Trophoblast cell (in vitro differentiated cells and primary cell): ENCODE measurements at regions not wholly inside any gene's neighbourhood (a gene's known extent, or its start where the extent isn't known, plus 50 kb on each side); places are given as distances from the start of the nearest gene placed in this dataset.

ENCODE experiments used
- DNase-seq, 2 donors: peaks; one replicate each; pipeline ENCODE4 v3.0.0-alpha.2; 2016
- H2AFZ ChIP-seq: 2 replicates; pipeline ENCODE4 v1.6.1; 2013; ENCODE audit warnings: low read length, moderate library complexity, mild to moderate bottlenecking; ENCODE audit not compliant: insufficient read depth, poor library complexity
- H2AK5ac ChIP-seq: 2 replicates; pipeline ENCODE4 v1.6.1; 2013; ENCODE audit warnings: mild to moderate bottlenecking, low read length
- H2BK120ac ChIP-seq: 2 replicates; pipeline ENCODE4 v1.6.1; 2013; ENCODE audit warnings: low read length, mild to moderate bottlenecking, moderate library complexity; ENCODE audit not compliant: insufficient read depth, poor library complexity
- H2BK12ac ChIP-seq: 2 replicates; pipeline ENCODE4 v1.6.1; 2013; ENCODE audit warnings: mild to moderate bottlenecking, low read length, moderate library complexity
- H2BK5ac ChIP-seq: 2 replicates; pipeline ENCODE4 v1.6.1; 2013; ENCODE audit warnings: low read length, low read depth, moderate library complexity, mild to moderate bottlenecking; ENCODE audit not compliant: poor library complexity
- H3K14ac ChIP-seq: 2 replicates; pipeline ENCODE4 v1.6.1; 2013; ENCODE audit warnings: mild to moderate bottlenecking, low read length
- H3K18ac ChIP-seq: 2 replicates; pipeline ENCODE4 v1.6.1; 2013; ENCODE audit warnings: mild to moderate bottlenecking, low read length
- H3K23ac ChIP-seq: 2 replicates; pipeline ENCODE4 v1.6.1; 2013; ENCODE audit warnings: low read length
- H3K27ac ChIP-seq: 2 replicates; pipeline ENCODE4 v1.5.1; 2013; ENCODE audit warnings: low read depth, mild to moderate bottlenecking, inconsistent platforms, low read length, moderate library complexity
- H3K27me3 ChIP-seq: 2 replicates; pipeline ENCODE4 v1.6.1; 2013; ENCODE audit warnings: inconsistent platforms, mild to moderate bottlenecking, low read length, moderate library complexity; ENCODE audit not compliant: insufficient read depth
- H3K36me3 ChIP-seq, 2 experiments: 1 replicate in 1 of 2; 2 replicates in 1 of 2; pipeline ENCODE4 v1.6.1; 2013; ENCODE audit warnings: low read length in 2 of 2, mild to moderate bottlenecking in 2 of 2, moderate library complexity in 1 of 2; ENCODE audit not compliant: insufficient read depth in 2 of 2, control insufficient read depth in 1 of 2
- H3K4ac ChIP-seq: 2 replicates; pipeline ENCODE4 v1.6.1; 2013; ENCODE audit warnings: low read depth, mild to moderate bottlenecking, low read length, moderate library complexity
- H3K4me1 ChIP-seq, 2 experiments: 1 replicate in 1 of 2; 2 replicates in 1 of 2; pipeline ENCODE4 v1.6.1; 2013; ENCODE audit warnings: low read length in 2 of 2, mild to moderate bottlenecking in 2 of 2, moderate library complexity in 1 of 2; ENCODE audit not compliant: insufficient read depth in 2 of 2, control insufficient read depth in 1 of 2
- H3K4me2 ChIP-seq: 2 replicates; pipeline ENCODE4 v1.6.1; 2013; ENCODE audit warnings: inconsistent platforms, mild to moderate bottlenecking, low read length, moderate library complexity
- H3K4me3 ChIP-seq: 2 replicates; pipeline ENCODE4 v1.5.1; 2013; ENCODE audit warnings: mild to moderate bottlenecking, low read depth, low read length, inconsistent platforms
- H3K79me1 ChIP-seq: one replicate; pipeline ENCODE4 v1.6.1; 2013; ENCODE audit warnings: low read length
- H3K79me2 ChIP-seq: 2 replicates; pipeline ENCODE4 v1.6.1; 2013; ENCODE audit warnings: low read length, mild to moderate bottlenecking; ENCODE audit not compliant: control insufficient read depth, insufficient read depth, poor library complexity
- H3K9ac ChIP-seq: 2 replicates; pipeline ENCODE4 v1.6.1; 2013; ENCODE audit warnings: mild to moderate bottlenecking, low read length
- H3K9me3 ChIP-seq: 2 replicates; pipeline ENCODE4 v1.6.1; 2013; ENCODE audit warnings: low read depth, mild to moderate bottlenecking, control low read depth, inconsistent platforms, low read length; ENCODE audit not compliant: insufficient read depth
- H4K12ac ChIP-seq: 2 replicates; pipeline ENCODE4 v1.6.1; 2013; ENCODE audit warnings: low read depth, mild to moderate bottlenecking, low read length, moderate library complexity
- H4K8ac ChIP-seq: 2 replicates; pipeline ENCODE4 v1.6.1; 2013; ENCODE audit warnings: low read depth, mild to moderate bottlenecking, low read length, moderate library complexity
- H4K91ac ChIP-seq: one replicate; pipeline ENCODE4 v1.6.1; 2013; ENCODE audit warnings: low read depth, mild to moderate bottlenecking, low read length, moderate library complexity
- WGBS: extraction: QIAGEN DNeasy Blood & Tissue Kit; methylation state at CpG from one replicate; pipeline ENCODE4 v1.1.7; 2013; ENCODE audit warnings: missing lambda C conversion rate; ENCODE audit not compliant: insufficient read length, insufficient coverage; ENCODE audit errors: extremely low coverage; 5-methylcytosine and 5-hydroxymethylcytosine counted together

- Histone ChIP-seq H3K9ac (no peak overlapping the region), H2AFZ (no peak overlapping the region), H2BK5ac (no peak overlapping the region), H4K12ac (no peak overlapping the region), H3K27me3 (no peaks in the 10 kb centered on the region), H3K79me1 (no peaks in the 10 kb centered on the region), H3K36me3 (no peaks in the 10 kb centered on the region), H2AK5ac (no peak overlapping the region), H3K79me2 (no peaks in the 10 kb centered on the region), H2BK120ac (no peak overlapping the region), H2BK12ac (no peak overlapping the region), H3K14ac (no peak overlapping the region), H3K4me3 (no peak overlapping the region), H3K9me3 (no peaks in the 10 kb centered on the region), H4K91ac (no peak overlapping the region), H3K23ac (no peak overlapping the region), H4K8ac (no peak overlapping the region), H3K18ac (no peak overlapping the region), H3K27ac (no peak overlapping the region), H3K4ac (no peak overlapping the region), H3K4me1 (no peaks in the 10 kb centered on the region), H3K4me2 (no peak overlapping the region)
- no CpG with 5 or more reads among the region's 1 CpG for WGBS
- DNase-seq: no peak
These were observed 143.7 kb upstream of the CDH5 start for GRCh38 chr16:66222756-66223155.

DNA sequence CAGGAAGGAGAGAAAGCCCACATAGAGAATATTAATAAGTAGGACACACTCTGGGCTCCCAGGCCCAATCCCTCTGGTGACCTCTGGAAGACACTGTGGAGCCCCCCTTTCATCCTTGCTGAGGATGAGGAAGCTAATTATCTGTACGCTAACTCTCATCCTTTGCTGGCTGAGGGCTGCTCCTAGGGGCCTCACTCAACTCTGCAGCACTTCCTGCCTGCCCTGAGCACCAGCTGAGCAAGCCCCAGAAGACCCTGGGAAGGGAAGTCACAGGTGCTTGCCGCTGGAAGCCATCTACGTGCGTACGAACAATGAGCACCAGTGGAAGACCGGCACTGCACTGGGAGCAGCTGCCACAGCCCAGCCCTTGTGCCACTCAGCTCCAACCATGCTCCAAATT, 145.8 kb upstream of the CDH5 start:
- WGBS: no CpG with 5 or more reads among the region's 6 CpGs
- H3K4ac ChIP-seq: no peak overlapping the region
- DNase-seq: no peak

DNA sequence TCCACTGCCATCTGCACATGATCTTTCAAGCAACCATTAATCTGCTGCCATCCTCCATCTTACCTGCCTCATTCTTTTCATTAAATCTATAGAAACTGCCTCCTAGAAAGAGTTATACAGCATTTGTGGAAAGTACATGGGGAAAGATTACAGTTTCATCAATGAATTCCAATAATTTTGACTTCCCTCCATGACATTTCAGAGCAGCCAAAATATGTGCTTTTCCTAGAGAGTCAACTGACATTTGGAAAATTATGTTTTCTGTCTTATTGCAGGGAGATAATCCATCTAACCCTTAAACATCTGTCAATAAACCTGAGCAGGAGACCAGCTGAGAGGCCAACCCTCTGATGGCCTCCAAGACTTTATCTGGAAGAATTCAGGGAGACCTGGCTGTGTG, 147.0 kb upstream of the CDH5 start:
- Histone ChIP-seq H4K8ac (no peak overlapping the region), H3K79me2 (no peaks in the 10 kb centered on the region), H3K4me1 (no peaks in the 10 kb centered on the region), H3K27ac (no peak overlapping the region), H3K9ac (no peak overlapping the region), H2BK5ac (no peak overlapping the region), H3K4ac (no peak overlapping the region), H3K14ac (no peak overlapping the region), H4K12ac (no peak overlapping the region), H3K4me3 (no peak overlapping the region), H3K79me1 (no peaks in the 10 kb centered on the region), H3K36me3 (no peaks in the 10 kb centered on the region), H4K91ac (no peak overlapping the region), H2BK120ac (no peak overlapping the region), H2BK12ac (no peak overlapping the region), H2AFZ (no peak overlapping the region), H2AK5ac (no peak overlapping the region), H3K4me2 (no peak overlapping the region), H3K27me3 (no peaks in the 10 kb centered on the region), H3K9me3 (no peaks in the 10 kb centered on the region), H3K23ac (no peak overlapping the region), H3K18ac (no peak overlapping the region)
- DNase-seq: no peak

More for the DNA sequence above, 145.8 kb upstream of the CDH5 start:
- Histone ChIP-seq H3K27ac (no peak overlapping the region), H3K4me3 (no peak overlapping the region), H3K36me3 (no peaks in the 10 kb centered on the region), H3K9ac (no peak overlapping the region), H3K14ac (no peak overlapping the region), H3K18ac (no peak overlapping the region), H2BK5ac (no peak overlapping the region), H3K9me3 (no peaks in the 10 kb centered on the region), H3K4me1 (no peaks in the 10 kb centered on the region), H2BK12ac (no peak overlapping the region), H4K8ac (no peak overlapping the region), H2BK120ac (no peak overlapping the region), H3K23ac (peak overlapping the region; percentile 67), H3K79me1 (no peaks in the 10 kb centered on the region), H3K27me3 (no peaks in the 10 kb centered on the region), H3K4me2 (no peak overlapping the region), H2AK5ac (no peak overlapping the region), H4K91ac (no peak overlapping the region), H3K79me2 (no peaks in the 10 kb centered on the region), H4K12ac (no peak overlapping the region), H2AFZ (no peak overlapping the region)

GRCh38 chr16:66212428-66212827, 154.1 kb upstream of the CDH5 start:
- Histone ChIP-seq H3K14ac (no peak overlapping the region), H2BK12ac (no peak overlapping the region), H2BK120ac (no peak overlapping the region), H4K12ac (no peak overlapping the region), H4K8ac (no peak overlapping the region), H3K4ac (no peak overlapping the region), H3K27ac (no peak overlapping the region), H2AK5ac (no peak overlapping the region), H3K9ac (no peak overlapping the region), H3K23ac (no peak overlapping the region), H3K4me1 (no peaks in the 10 kb centered on the region), H3K79me2 (no peaks in the 10 kb centered on the region), H3K36me3 (no peaks in the 10 kb centered on the region), H3K18ac (no peak overlapping the region), H2BK5ac (no peak overlapping the region), H3K9me3 (no peaks in the 10 kb centered on the region), H3K4me3 (no peak overlapping the region), H3K4me2 (no peak overlapping the region), H3K79me1 (no peaks in the 10 kb centered on the region), H4K91ac (no peak overlapping the region), H2AFZ (no peak overlapping the region), H3K27me3 (no peaks in the 10 kb centered on the region)
- WGBS: no CpG with 5 or more reads among the region's 6 CpGs
- no peak for DNase-seq
